ENCODE measurements at regions not wholly inside any gene's neighbourhood (a gene's known extent, or its start where the extent isn't known, plus 50 kb on each side); places are given as distances from the start of the nearest gene placed in this dataset.

DNA sequence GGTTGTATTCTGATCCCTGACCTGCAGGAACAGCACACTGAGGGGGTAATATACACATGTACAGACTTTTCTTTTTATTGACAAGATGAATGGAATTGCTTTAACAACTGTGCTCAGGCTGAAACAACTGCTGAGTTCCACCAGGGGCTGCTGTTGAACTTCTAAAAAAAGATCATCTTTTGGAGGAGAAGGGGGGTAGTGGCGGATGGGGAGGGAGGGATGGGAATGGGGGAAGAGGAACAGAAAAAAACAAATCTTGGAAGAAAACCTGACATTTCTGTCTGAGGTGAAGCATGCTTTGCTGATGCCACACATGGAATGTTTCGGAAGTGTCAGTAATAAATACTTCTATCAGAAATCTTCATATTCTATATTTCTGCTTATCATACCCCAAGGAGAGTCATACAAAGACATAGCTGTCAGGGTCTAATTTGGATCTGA, 75.0 kb downstream of the RWDD3 start:
- Histone ChIP-seq H3K27me3 (peaks cover 5% of the 10 kb centered on the region), H3K4me1 (no peaks in the 10 kb centered on the region), H3K9me3 (no peaks in the 10 kb centered on the region), H3K4me3 (no peak overlapping the region), H3K27ac (no peak overlapping the region), H3K36me3 (no peaks in the 10 kb centered on the region)
- TF ChIP-seq CTCF (IDR thresholded peaks at IDR 0.05) (peak in 4 of 5 experiments; percentile 22 to 42 (median 40)), EP300 (IDR thresholded peaks at IDR 0.05; ENCODE audit: low read depth) (no peak)
- DNase-seq: no peak
- in situ Hi-C loops (cut with MboI; ENCODE audit: low pct_ligation_motif_present in 1 of 4, low pct_unique_long_range_greater_than_20kb in 1 of 4, low sequenced_read_pairs in 3 of 4): no loop called here
- WGBS, 2 donors (ENCODE audit: low coverage in 1 of 2): 39 to 42% methylated on average over 2 of the region's 2 CpGs
- intact Hi-C loops (cut with DNase I; ENCODE audit: low total_unique reads): no loop called here

GRCh38 chr1:95311014-95311413, 77.0 kb downstream of the RWDD3 start:
- intact Hi-C loops (cut with DNase I; ENCODE audit: low total_unique reads): no loop called here
- peaks cover 5% of the 10 kb centered on the region for H3K27me3 ChIP-seq

GRCh38 chr1:95311762-95312161, 77.8 kb downstream of the RWDD3 start:
- intact Hi-C loops (cut with DNase I; ENCODE audit: low total_unique reads): no loop called here
- TF ChIP-seq POLR2A (IDR thresholded peaks at IDR 0.05) (no peak), EP300 (IDR thresholded peaks at IDR 0.05; ENCODE audit: low read depth) (no peak), CTCF (IDR thresholded peaks at IDR 0.05) (no peak), POLR2AphosphoS5 (IDR thresholded peaks at IDR 0.05) (no peak)
- Histone ChIP-seq H3K27me3 (peaks cover 5% of the 10 kb centered on the region), H3K27ac (no peak overlapping the region), H3K36me3 (no peaks in the 10 kb centered on the region), H3K4me3 (no peak overlapping the region), H3K9me3 (no peaks in the 10 kb centered on the region), H3K4me1 (no peaks in the 10 kb centered on the region)
- DNase-seq: no peak
- in situ Hi-C loops (cut with MboI; ENCODE audit: low pct_ligation_motif_present in 1 of 4, low pct_unique_long_range_greater_than_20kb in 1 of 4, low sequenced_read_pairs in 3 of 4): no loop called here
- 61% methylated on average over 2 of the region's 2 CpGs; no CpG with 5 or more reads in 1 of the 2 donors for WGBS, 2 donors (ENCODE audit: low coverage in 1 of 2)

More at GRCh38 chr1:95311014-95311413, 77.0 kb downstream of the RWDD3 start:
- Histone ChIP-seq H3K4me1 (no peaks in the 10 kb centered on the region), H3K27ac (no peak overlapping the region), H3K36me3 (no peaks in the 10 kb centered on the region), H3K4me3 (no peak overlapping the region), H3K9me3 (no peaks in the 10 kb centered on the region)
- TF ChIP-seq POLR2A (IDR thresholded peaks at IDR 0.05) (no peak), CTCF (IDR thresholded peaks at IDR 0.05) (no peak), EP300 (IDR thresholded peaks at IDR 0.05; ENCODE audit: low read depth) (no peak), POLR2AphosphoS5 (IDR thresholded peaks at IDR 0.05) (no peak)
- in situ Hi-C loops (cut with MboI; ENCODE audit: low pct_ligation_motif_present in 1 of 4, low pct_unique_long_range_greater_than_20kb in 1 of 4, low sequenced_read_pairs in 3 of 4): no loop called here
- DNase-seq: no peak
- 23 to 29% methylated on average over 6 to 7 of the region's 7 CpGs for WGBS, 2 donors (ENCODE audit: low coverage in 1 of 2)

DNA sequence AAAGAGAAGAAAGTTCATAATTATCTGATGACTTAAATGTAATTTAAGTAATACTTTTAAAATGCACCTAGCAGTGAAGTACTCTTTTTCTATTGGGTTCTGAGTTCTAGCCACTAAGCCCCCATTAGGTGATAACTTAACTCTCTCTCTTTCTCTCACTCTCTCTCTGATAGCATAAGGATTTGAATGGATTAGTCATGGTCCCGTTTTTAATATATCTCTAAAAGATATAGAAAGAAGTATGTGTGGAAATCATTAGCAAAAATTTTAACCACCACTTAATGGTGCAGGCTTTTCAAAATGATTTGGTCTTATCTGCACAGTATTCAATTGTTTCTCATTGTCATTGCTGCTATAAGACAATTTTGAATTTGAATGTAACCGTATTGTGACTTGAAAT, 78.2 kb downstream of the RWDD3 start:
- intact Hi-C loops (cut with DNase I; ENCODE audit: low total_unique reads) (no loop called here), in situ Hi-C loops (cut with MboI; ENCODE audit: low pct_ligation_motif_present in 1 of 4, low pct_unique_long_range_greater_than_20kb in 1 of 4, low sequenced_read_pairs in 3 of 4) (no loop called here)
- Histone ChIP-seq H3K27me3 (peaks cover 5% of the 10 kb centered on the region), H3K9me3 (no peaks in the 10 kb centered on the region), H3K4me3 (no peak overlapping the region), H3K36me3 (no peaks in the 10 kb centered on the region), H3K27ac (no peak overlapping the region), H3K4me1 (no peaks in the 10 kb centered on the region)
- DNase-seq: no peak
- TF ChIP-seq POLR2A (IDR thresholded peaks at IDR 0.05) (no peak), POLR2AphosphoS5 (IDR thresholded peaks at IDR 0.05) (no peak), CTCF (IDR thresholded peaks at IDR 0.05) (no peak), EP300 (IDR thresholded peaks at IDR 0.05; ENCODE audit: low read depth) (no peak)
- WGBS, 2 donors (ENCODE audit: low coverage in 1 of 2): 65 to 85% methylated on average over 2 of the region's 2 CpGs
